GM21367 (cell line): ENCODE measurements at regions not wholly inside any gene's neighbourhood (a gene's known extent, or its start where the extent isn't known, plus 50 kb on each side); places are given as distances from the start of the nearest gene placed in this dataset.
"Not testable (repeated sequence)": the region's sequence is repeated elsewhere in the genome, so short reads cannot be mapped to it uniquely, and the experiment has no call there.

Experiments
- ATAC-seq: cut with Tn5 transposase; IDR thresholded peaks from one replicate; pipeline ENCODE4 v1.9.1; 2021; ENCODE audit not compliant: unreplicated experiment

DNA sequence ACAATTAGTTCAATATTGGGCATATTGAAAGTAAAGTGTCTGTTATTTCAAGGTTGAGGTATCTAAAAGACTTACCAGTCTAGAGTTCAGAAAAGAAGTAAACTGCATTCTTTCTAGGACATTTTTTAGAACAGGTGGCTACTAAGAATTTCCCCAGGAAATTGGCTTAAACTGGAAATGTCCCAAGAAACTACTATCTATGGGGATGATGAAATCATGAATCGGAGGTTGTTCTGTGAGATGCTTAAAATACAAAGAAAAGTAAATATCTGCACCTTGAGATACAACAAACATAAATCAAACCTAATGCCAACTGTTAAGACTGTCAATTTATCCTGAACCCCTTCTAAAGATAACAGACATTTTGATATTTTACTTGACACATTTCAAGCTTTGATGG lies 226.5 kb upstream of the NREP start:
- ATAC-seq = no peak

DNA sequence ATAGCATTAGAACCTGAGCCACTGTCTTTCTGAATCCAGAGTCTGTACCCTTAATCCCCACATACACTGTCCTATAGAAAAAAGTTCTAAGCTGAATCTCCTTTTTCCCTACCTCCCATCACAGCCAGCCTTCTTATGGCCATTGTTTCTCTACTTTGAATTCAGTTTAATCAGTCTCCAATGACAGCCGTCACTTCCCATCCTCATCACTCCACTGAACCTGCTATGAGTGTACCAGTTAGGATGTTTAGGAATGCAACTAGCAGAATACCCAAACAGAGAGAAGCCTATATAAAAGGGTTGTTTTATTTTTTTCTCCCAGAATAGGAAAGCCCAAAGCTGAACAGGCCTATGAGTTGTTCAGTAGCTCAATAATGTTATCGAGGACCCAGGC lies 220.4 kb upstream of the NREP start:
- ATAC-seq = no peak

DNA sequence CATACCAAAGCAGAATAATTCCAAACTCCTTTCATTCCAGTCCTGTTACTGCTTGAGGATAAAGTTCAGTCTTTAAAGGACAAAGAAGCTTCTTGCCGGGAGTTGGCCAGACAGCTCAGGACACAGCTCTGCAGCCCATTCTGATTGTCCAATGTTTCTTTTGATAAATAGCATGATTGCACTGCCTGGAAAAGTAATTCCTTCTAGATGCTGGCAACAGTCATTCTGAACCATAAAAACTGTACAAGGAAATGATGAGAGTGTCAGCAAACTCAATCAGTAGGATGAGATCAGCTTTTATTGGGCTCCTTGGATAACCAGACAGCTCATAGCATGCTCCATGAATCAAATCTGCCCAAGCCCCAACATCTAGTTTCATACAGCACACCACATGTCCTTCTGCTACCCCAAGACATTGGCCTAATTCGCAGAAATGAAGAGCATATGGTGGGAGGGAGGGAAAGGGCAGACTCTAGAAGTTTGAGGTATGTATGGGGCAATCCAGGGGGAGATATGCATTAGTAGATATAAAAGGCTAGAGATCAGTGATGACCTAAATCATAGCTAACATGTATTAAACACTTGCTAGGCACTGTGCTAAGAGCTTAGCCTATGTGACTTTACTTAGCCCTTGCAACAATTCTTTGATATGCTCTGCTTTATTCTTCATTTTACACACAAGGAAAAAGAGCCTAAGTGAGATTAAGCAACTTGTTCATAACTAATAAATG lies 219.9 kb upstream of the NREP start:
- no peak for ATAC-seq

DNA sequence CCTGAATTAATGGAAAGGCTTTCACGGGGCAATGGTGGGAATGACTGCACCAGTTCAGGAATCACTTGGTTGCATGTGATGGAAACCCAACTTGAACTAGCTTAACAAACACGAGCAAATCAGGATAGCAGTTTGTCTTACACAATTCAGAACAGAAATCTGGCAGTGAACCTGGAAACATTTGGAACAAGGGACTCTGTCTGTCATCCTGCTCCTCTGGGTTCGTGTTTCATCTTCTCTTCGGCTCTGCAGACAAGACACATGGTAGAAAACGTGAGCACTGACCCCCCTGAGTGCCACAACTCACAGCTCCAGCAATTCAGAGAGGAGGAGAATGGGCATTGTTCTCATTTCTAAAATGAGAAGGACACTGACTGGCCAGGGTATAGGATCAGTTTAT lies 218.1 kb upstream of the NREP start:
- no peak for ATAC-seq

DNA sequence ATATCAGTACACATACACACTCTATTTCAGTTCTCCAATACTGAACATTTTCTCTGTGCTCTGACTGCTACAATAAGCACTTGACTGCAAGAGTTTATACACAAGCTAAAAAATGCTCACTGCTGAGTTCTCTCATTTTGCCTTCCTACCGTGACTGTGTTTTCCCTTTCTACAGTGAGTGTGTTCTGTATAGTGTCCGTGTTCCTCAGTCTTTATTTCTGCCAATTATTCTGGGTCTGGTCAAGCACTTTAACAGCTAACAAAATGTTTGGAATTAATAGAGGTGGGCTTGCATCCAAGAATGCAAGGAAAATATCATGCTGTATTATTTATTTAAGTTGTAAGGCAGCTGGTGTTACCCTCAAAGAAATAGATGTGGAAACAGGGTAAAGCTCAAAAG lies 217.0 kb upstream of the NREP start:
- no peak for ATAC-seq

DNA sequence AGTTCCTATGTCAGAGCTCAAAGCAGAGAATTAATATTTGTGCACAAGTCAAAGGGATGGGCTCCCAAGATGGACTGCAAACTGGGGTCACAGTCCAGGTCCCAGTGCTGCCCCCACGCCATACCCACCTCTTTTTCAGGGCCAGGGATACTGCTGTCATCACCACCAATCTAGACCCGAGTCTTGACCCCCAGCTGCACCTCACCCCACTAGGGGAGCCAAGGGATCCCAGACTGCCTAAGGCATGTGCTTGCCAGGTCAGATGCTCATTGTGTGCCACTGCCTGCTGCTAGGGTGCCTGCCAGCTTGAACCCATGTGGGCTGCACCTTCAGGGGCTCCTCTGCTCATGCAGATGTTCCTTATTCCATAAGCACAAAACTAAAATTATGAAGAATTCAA lies 215.6 kb upstream of the NREP start:
- no peak for ATAC-seq

DNA sequence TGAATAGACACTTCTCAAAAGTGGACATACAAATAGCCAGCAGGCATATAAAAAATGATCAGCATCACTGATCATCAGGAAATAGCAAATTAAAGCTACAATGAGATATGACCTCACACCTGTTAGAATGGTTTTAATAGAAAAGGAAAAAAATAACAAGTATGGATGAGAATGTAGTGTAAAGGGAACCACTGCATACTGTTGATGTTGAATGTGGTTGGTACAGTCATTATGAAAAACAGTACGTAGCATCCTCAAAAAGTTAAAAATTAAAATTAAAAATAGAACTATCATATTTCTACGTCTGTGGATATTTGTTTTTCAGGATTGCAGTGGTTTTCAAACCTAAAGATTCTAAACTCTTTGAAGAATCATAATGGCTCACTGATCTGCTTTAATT lies 215.1 kb upstream of the NREP start:
- no peak for ATAC-seq

DNA sequence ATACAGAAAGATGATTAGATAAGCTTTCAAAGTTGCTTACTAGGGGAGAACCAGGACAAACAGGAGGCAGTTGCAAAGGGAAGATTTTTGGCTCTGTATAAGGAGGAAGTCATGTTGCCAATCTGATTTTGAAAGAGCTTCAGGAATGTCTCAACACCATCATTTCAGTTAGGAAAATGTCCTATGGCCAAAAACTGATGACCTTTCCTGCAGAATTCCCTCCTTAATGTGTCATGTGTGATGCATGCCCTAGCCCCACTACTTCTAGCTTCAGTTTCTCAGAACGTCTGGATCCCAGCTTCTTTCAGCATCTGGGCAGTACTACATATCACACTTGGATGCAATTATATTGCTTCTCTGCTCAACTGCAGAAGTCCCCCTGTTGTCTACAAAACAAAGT lies 211.5 kb upstream of the NREP start:
- ATAC-seq = no peak

DNA sequence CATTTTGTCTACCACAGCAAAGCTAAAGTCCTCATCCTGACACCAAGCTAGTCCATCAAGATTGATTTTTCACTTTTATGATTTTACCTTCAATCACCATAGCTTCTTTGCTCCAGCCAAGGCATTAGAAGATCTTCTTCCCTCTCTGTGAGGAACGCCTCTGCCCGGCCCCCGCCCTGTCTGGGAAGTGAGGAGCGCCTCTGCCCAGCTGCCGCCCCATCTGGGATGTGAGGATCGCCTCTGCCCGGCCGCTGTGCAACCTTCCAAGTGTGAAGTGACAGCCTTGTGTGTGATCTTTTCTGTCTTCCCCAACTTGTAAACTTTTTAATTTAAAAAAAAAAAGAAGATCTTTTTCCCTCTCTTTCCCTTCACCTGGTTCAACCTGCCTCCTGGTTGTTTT lies 210.5 kb upstream of the NREP start:
- no peak for ATAC-seq

DNA sequence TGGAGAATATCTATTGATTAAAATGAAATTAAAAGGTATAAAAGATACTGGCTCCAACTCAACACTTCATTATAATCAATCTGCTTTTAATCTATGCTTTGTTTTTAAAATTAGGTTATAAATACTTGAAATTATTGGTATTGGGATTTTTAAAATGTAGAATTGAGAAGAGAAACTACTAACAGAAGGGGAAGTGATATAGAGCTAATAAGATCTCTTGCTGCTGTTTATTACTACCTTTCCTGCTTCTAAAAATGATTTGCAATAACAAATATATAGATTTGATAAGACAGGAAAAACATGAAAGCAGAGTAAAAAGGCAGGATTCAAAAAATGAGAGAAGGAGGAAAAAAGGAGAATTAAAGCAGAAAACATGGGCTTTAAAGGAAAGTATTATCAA lies 209.3 kb upstream of the NREP start:
- no peak for ATAC-seq

DNA sequence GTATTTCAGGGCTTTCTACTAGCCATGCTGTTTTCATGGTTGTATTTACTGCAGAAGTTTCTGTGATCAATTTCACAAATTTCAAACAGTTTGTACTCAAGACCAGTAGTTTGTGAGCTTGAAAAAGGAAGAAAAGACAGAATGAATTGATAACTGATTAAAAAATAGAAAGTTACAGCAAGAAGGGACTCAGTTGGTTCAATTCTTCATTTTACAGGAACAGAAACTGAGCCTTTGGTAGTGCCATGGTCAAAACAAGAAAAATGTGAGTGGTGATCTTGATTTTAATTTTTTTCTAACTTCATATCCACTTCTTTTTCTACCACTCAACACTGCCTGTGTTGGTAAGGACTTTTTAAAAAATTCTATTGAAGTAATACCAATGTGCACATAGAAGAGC lies 206.6 kb upstream of the NREP start:
- no peak for ATAC-seq

DNA sequence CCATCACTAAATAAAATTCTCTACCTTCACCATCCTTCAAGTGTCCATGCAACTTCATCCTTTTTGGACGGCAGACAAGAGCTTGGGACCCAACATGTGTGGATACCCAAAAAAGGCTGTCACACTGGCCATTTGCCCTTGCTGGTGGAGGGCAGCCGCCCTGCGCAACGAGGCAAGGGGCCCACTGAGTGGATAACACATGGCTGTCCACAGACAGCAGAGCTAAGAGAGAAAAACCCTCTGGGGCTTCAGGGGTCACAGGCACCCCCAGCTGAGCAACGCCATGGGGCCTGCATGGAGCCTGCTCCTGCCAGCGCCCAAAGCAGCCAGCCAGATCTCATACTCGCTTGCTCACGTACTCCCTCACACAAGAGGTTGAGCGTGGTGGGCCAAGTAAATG lies 205.9 kb upstream of the NREP start:
- no peak for ATAC-seq

DNA sequence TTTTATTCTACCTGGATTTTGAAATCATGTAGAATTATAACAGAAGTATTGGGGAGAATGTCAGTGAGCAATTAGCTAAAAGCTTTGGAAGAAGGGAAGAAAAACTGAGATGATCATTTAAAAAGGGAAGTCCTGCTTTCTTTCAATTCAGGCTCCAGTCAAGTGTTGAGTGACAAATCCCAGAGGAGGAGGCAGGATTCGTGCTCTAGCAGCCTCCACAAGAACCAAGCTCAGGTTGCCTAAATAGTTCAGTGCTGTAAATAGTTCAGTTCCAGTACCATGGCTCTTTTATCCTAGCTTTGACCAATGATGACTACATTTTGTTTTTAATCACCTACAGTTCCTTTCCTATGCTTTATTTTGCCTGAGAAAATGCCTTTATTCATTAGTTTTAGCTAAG lies 204.9 kb upstream of the NREP start:
- ATAC-seq = no peak

DNA sequence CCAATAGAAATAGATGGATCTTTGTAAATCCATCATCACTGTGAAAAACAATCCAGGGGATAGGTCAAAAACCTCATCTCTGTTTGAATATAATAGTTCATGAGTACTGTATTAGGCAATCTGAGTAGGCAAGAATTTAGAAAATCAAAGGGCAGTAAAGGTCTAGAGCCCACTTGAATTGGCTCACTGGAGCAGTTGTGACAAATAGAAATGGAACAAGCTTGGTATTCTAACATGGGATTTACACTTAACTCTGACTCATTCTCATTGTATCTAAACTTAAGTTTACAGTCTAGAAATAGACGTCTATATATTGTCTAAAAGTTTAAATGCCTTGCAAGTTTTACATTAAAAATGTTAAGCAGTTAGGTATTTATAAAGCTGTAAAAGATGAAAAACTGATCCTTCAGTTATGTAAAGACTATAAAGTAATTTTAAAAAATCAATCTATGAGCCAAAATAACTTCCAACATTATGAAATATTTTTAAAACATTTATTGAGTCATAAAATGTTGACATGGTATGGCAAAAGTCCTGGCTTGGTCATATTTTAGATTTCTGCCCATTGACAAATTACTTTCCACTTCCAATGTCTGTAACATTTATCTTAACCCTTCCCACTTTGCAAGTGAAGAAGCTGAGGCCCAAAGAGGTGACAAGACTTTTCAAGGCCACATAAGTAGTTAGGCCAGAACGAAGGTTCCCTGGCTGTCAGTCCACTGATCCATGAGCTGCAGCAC lies 203.7 kb upstream of the NREP start:
- ATAC-seq = no peak

DNA sequence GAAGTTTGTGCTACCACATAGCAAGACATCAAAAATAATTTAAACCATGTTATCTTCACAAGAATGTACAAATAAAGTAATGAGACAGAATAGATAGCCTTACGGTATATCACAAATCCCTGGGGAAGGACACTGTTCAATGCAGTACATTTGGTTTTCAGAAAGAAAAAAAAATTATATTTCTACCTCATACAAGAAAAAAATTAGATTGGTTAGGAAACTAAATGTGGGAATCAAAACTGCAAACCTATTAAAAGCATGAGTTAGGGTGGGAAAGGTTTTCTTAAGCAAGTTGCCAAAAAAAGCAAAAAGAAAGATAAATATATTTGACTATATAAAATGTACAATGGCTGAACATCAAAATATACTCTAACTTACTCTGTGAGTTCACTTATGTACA lies 201.9 kb upstream of the NREP start:
- ATAC-seq = no peak

DNA sequence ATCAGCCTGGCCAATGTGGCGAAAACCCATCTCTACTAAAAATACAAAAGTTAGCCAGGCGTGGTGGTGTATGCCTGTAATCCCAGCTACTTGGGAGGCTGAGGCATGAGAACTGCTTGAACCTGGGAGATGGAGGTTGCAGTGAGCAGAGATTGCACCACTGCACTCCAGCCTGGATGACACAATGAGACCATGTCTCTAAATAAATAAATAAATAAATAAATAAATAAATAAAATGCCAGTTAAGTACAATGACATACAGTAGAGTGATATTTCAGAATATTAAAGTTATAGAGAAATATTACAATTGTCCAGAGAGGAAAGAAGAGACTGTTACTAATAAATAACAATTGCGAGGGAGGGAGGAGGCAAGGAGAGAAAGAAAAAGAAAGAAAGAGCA lies 199.8 kb upstream of the NREP start:
- ATAC-seq = not testable (repeated sequence)

DNA sequence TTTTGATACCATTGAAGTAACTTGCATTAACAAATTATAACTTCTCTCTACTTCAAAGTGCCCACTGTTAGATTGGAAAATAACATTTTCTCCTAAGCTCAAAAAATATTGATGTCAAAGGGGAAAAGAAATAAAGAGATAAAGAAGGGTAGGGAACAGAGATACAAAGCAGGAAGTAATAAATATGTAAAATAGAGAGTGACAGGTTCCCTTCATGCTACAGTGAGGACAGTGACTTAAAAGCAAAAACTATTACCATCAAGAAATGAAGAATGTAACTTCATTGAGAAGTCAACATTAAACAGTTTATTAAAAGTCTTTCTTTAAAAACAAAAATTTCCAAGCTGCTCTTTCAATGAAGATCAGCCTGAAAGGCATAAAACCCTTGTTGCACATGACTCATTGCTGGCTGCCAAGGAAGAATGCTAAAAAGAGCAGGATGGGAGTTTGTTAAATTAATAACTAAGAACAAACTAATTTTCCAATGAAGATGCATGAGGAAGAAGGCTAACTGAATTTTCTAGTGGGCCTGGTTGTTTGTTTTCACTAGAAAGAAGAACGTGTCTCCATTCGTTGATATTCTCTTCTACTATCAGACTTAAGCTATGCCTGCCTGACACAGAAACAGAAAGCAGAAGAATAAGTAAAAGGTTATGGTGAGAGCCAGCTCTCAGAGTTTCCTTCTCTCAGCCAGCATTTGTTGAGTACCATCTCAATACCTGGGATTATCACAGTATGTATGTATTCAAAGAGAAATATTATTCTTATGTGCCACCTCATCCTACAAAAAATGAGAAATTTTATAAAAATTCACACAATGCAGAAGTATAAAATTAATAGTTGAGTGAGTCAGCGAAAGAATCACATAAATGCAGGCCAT lies 197.8 kb upstream of the NREP start:
- peak; percentile 86 for ATAC-seq

DNA sequence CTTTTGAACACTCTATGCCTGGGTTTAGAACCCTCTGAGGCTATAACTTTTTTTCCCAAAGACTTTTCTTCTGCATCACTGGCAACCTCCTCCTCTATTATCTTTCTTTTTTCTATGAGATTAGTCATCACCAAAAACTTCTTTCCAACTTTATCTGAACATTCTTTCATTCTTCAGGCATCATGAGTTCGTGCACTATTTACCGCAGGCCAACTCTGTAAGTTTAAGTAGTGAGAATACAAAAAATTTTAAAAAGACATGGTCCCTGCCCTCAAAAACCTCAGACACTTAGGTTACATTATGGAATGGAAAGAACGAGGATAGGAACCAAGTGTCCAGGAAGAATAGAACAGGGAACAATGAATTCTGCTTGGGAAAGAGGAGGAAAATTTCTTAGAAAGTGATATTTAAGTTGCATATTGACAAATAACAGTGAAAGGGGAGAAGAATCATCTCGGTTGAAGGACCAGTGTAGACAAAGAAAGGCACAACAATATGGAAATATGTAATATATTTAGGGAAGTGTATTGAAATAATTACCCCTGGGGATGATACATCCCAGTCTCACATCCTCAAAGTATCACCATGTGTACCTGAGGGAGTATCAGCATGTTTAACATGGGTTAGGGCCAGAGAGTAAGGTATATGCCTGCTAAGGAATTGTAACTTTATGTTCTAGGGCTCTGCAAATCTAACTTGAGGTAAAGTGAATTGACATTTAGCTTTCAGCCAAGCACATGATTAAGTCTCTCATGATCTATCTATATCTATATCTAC lies 196.5 kb upstream of the NREP start:
- ATAC-seq = no peak

DNA sequence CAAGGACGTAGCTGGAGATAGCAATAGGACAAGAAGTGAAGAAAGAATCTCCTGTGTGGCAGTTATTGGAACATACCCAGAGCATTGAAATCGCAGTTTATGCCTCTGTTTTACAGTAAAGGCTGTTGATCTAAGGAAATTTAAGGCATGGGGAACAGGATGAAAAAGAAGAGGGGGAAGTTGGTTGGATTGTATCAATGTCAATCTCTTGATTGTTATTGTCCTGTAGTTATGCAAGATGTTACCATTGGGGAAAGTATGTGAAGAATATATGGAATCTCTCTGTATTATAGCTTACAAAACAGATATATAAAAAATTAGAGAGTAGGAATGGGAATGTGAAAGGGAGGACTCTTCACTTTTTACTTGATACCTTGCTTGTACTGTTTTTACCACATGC lies 195.6 kb upstream of the NREP start:
- ATAC-seq = no peak

DNA sequence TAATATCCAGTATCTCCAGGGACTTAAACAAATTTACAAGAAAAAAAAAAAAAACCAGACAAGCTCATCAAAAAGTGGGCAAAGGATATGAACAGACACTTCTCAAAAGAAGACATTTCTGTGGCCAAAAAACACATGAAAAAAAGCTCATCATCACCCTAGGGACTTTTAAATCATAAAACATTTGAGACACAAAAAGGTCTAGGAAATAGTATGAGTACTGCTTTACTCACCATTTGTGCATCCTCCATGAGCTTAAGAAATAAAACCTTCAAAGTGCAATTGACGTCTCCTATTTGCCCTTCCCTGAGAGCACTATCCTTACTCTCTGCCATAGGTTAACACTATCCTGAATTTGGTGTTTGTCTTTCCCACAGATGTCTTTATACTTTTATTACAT lies 193.7 kb upstream of the NREP start:
- no peak for ATAC-seq
